Liver (tissue), 8 donors: ENCODE measurements at regions not wholly inside any gene's neighbourhood (a gene's known extent, or its start where the extent isn't known, plus 50 kb on each side); places are given as distances from the start of the nearest gene placed in this dataset.

ENCODE experiments used
- DNase-seq: peaks from one replicate; pipeline ENCODE4 v3.0.0-alpha.2; 2017; ENCODE audit warnings: low spot score
- H3K27ac ChIP-seq, 2 donors: one replicate each; pipeline ENCODE4 v1.7.0; 2013; ENCODE audit warnings: inconsistent platforms in 2 of 2, low read length in 2 of 2, control low read depth in 1 of 2, low read depth in 1 of 2, mild to moderate bottlenecking in 1 of 2
- H3K27me3 ChIP-seq, 4 donors: one replicate each; pipeline versions ENCODE4 v1.6.1 to v1.7.0; 2013; ENCODE audit warnings: low read length in 3 of 4, inconsistent platforms in 1 of 4, mild to moderate bottlenecking in 1 of 4, moderate library complexity in 1 of 4; ENCODE audit not compliant: control insufficient read depth in 4 of 4, insufficient read depth in 4 of 4
- H3K36me3 ChIP-seq, 4 donors: one replicate each; pipeline versions ENCODE4 v1.6.1 to v1.7.0; 2013; ENCODE audit warnings: low read length in 3 of 4, mild to moderate bottlenecking in 3 of 4, low read depth in 1 of 4, moderate library complexity in 1 of 4; ENCODE audit not compliant: control insufficient read depth in 4 of 4, insufficient read depth in 3 of 4
- H3K4me1 ChIP-seq, 4 donors: one replicate each; pipeline versions ENCODE4 v1.6.1 to v1.7.0; 2013; ENCODE audit warnings: low read length in 3 of 4, mild to moderate bottlenecking in 3 of 4, moderate library complexity in 1 of 4; ENCODE audit not compliant: control insufficient read depth in 4 of 4, insufficient read depth in 4 of 4
- H3K4me3 ChIP-seq, 3 donors: one replicate each; pipeline versions ENCODE4 v1.6.1 to v1.7.0; 2013; ENCODE audit warnings: low read length in 3 of 3, control low read depth in 1 of 3, low read depth in 1 of 3, mild to moderate bottlenecking in 1 of 3
- H3K9ac ChIP-seq, 2 donors: one replicate each; pipeline ENCODE4 v1.7.0; 2013; ENCODE audit warnings: low read length in 2 of 2, mild to moderate bottlenecking in 2 of 2, moderate library complexity in 2 of 2, control low read depth in 1 of 2, low read depth in 1 of 2
- H3K9me3 ChIP-seq, 4 donors: one replicate each; pipeline versions ENCODE4 v1.6.1 to v1.7.0; 2013; ENCODE audit warnings: low read length in 3 of 4; ENCODE audit not compliant: control insufficient read depth in 4 of 4
- ATF3 ChIP-seq: IDR thresholded peaks from 2 replicates; pipeline ENCODE4 v1.6.1; 2016; ENCODE audit warnings: antibody characterized with exemption
- CTCF ChIP-seq: fragments of 150-350 bp; IDR thresholded peaks from 2 replicates; pipeline ENCODE4 v1.5.1; 2017; ENCODE audit warnings: improper control_type of control experiment, low read depth, low read length; ENCODE audit not compliant: missing input control
- EGR1 ChIP-seq, 2 donors: IDR thresholded peaks; 2 replicates each; pipeline ENCODE4 v1.6.1; 2016 to 2018; ENCODE audit warnings: antibody characterized with exemption in 2 of 2, low read depth in 2 of 2
- FOXA1 ChIP-seq: IDR thresholded peaks from 2 replicates; pipeline ENCODE4 v1.6.1; 2016; ENCODE audit warnings: antibody characterized with exemption
- FOXA2 ChIP-seq: IDR thresholded peaks from 2 replicates; pipeline ENCODE4 v1.6.1; 2016; ENCODE audit warnings: antibody characterized with exemption
- GABPA ChIP-seq, 2 donors: IDR thresholded peaks in 1 of 2; conservative IDR thresholded peaks in 1 of 2; 2 replicates each; pipeline ENCODE4 v1.6.1; 2016; ENCODE audit warnings: antibody characterized with exemption in 2 of 2, mild to moderate bottlenecking in 1 of 2, moderate library complexity in 1 of 2
- HNF4A ChIP-seq, 2 donors: conservative IDR thresholded peaks; 2 replicates each; pipeline ENCODE4 v1.6.1; 2016; ENCODE audit warnings: antibody characterized with exemption in 2 of 2, mild to moderate bottlenecking in 2 of 2
- HNF4G ChIP-seq: IDR thresholded peaks from 2 replicates; pipeline ENCODE4 v1.6.1; 2016; ENCODE audit warnings: antibody characterized with exemption
- JUND ChIP-seq, 2 donors: IDR thresholded peaks; 2 replicates each; pipeline ENCODE4 v1.6.1; 2016; ENCODE audit warnings: antibody characterized with exemption in 2 of 2
- MAX ChIP-seq: IDR thresholded peaks from 2 replicates; pipeline ENCODE4 v1.6.1; 2016; ENCODE audit warnings: antibody characterized with exemption
- NR2F2 ChIP-seq: IDR thresholded peaks from 2 replicates; pipeline ENCODE4 v1.6.1; 2016; ENCODE audit warnings: antibody characterized with exemption
- RAD21 ChIP-seq, 2 donors: IDR thresholded peaks; 2 replicates each; pipeline ENCODE4 v1.6.1; 2016; ENCODE audit warnings: antibody characterized with exemption in 2 of 2, mild to moderate bottlenecking in 2 of 2
- REST ChIP-seq: IDR thresholded peaks from 2 replicates; pipeline ENCODE4 v1.6.1; 2016; ENCODE audit warnings: antibody characterized with exemption, mild to moderate bottlenecking
- RXRA ChIP-seq, 2 donors: IDR thresholded peaks; 2 replicates each; pipeline ENCODE4 v1.6.1; 2017 to 2018; ENCODE audit warnings: antibody characterized with exemption in 2 of 2, mild to moderate bottlenecking in 1 of 2
- SP1 ChIP-seq: IDR thresholded peaks from 2 replicates; pipeline ENCODE4 v1.6.1; 2018; ENCODE audit warnings: antibody characterized with exemption, mild to moderate bottlenecking
- TAF1 ChIP-seq: conservative IDR thresholded peaks from 2 replicates; pipeline ENCODE4 v1.6.1; 2016; ENCODE audit warnings: antibody characterized with exemption, mild to moderate bottlenecking
- YY1 ChIP-seq: IDR thresholded peaks from 2 replicates; pipeline ENCODE4 v1.6.1; 2016; ENCODE audit warnings: antibody characterized with exemption, mild to moderate bottlenecking
- ZBTB33 ChIP-seq: IDR thresholded peaks from 2 replicates; pipeline ENCODE4 v1.6.1; 2016; ENCODE audit warnings: antibody characterized with exemption
- WGBS: extraction: QIAGEN DNeasy Blood & Tissue Kit; methylation state at CpG from one replicate; pipeline ENCODE4 v1.1.7; 2013; 5-methylcytosine and 5-hydroxymethylcytosine counted together
- donor health status: healthy.
- donor health status: healthy.
- donor health status: healthy.
- donor health status: healthy.
- donor health status: healthy.

- WGBS: 39% methylated on average over 19 of the region's 19 CpGs
- Histone ChIP-seq H3K9ac (no peak overlapping the region), H3K4me3 (no peak overlapping the region), H3K4me1 (peaks cover 12 to 43% (median 39%) of the 10 kb centered on the region in 4 donors), H3K27ac (no peak overlapping the region), H3K36me3 (no peaks in the 10 kb centered on the region), H3K9me3 (no peaks in the 10 kb centered on the region), H3K27me3 (peaks cover 0 to 39% (median 15%) of the 10 kb centered on the region in 4 donors)
- no peak for TF ChIP-seq YY1
- TF ChIP-seq RAD21 (IDR thresholded peaks at IDR 0.05): no peak
- no peak for TF ChIP-seq FOXA2
- no peak for TF ChIP-seq GABPA (IDR thresholded peaks at IDR 0.05 in 1 of 2, conservative IDR thresholded peaks at IDR 0.05 in 1 of 2)
- TF ChIP-seq ATF3: no peak
- no peak for TF ChIP-seq EGR1 (IDR thresholded peaks at IDR 0.05; ENCODE audit: low read depth in 2 of 2)
- no peak for TF ChIP-seq CTCF
- no peak for TF ChIP-seq MAX
- TF ChIP-seq TAF1: no peak
- TF ChIP-seq HNF4A (conservative IDR thresholded peaks at IDR 0.05): no peak
- no peak for TF ChIP-seq FOXA1
- no peak for TF ChIP-seq JUND (IDR thresholded peaks at IDR 0.05)
- TF ChIP-seq ZBTB33: no peak
- TF ChIP-seq HNF4G: no peak
- TF ChIP-seq REST: no peak
- no peak for TF ChIP-seq RXRA (IDR thresholded peaks at IDR 0.05)
- no peak for TF ChIP-seq SP1
- no peak for TF ChIP-seq NR2F2
- DNase-seq: no peak
Observed at GRCh38 chr15:89410039-89410435, 75.4 kb upstream of the POLG start.
